Right ventricle myocardium superior (tissue), 1 donor: ENCODE measurements at regions not wholly inside any gene's neighbourhood (a gene's known extent, or its start where the extent isn't known, plus 50 kb on each side); places are given as distances from the start of the nearest gene placed in this dataset.
A peak's percentile ranks its signal among the peaks of the same experiment; 100 is the strongest.

ENCODE experiments used
- ATAC-seq: fragments of 200-7000 bp; cut with Tn5 transposase; one replicate; pipeline ENCODE4 v1.9.1; 2020; ENCODE audit warnings: mild to moderate bottlenecking; ENCODE audit not compliant: poor library complexity
- DNase-seq: peaks from one replicate; pipeline ENCODE4 v3.0.0-alpha.2; 2020
- intact Hi-C: fragments of 100-400 bp; cut with DNase I; formaldehyde crosslinking; loops from one replicate; pipeline ENCODE4 v1.11.2; 2022
- donor health status: DM: no; HTN: yes; CAD: no; lungs with severe emphysema.

- intact Hi-C loops = no loop called here
These were observed 63.8 kb downstream of the MRPL46 start for GRCh38 chr15:88403351-88403791.

GRCh38 chr15:88401996-88402656 lies 65.1 kb downstream of the MRPL46 start:
- peak; percentile 88 for ATAC-seq
- intact Hi-C loops = no loop called here
- DNase-seq = peak; percentile 78

More at GRCh38 chr15:88403351-88403791, 63.8 kb downstream of the MRPL46 start:
- no peak for DNase-seq
- ATAC-seq = no peak

- ATAC-seq (peak; percentile 81), DNase-seq (peak; percentile 52)
- intact Hi-C loops = no loop called here
These were observed 65.8 kb downstream of the MRPL46 start for GRCh38 chr15:88401251-88401995.

- intact Hi-C loops = no loop called here
- ATAC-seq (no peak), DNase-seq (no peak)
These were observed 66.5 kb downstream of the MRPL46 start for GRCh38 chr15:88400591-88401250.

GRCh38 chr15:88400084-88400483 lies 67.1 kb downstream of the MRPL46 start:
- ATAC-seq (no peak), DNase-seq (no peak)
- intact Hi-C loops = no loop called here

- DNase-seq (no peak), ATAC-seq (no peak)
- intact Hi-C loops = no loop called here
These were observed 68.0 kb downstream of the MRPL46 start for GRCh38 chr15:88399021-88399685.

- DNase-seq = no peak
- intact Hi-C loops = no loop called here
- ATAC-seq = no peak
These were observed 69.2 kb downstream of the MRPL46 start for GRCh38 chr15:88398011-88398410.

GRCh38 chr15:88397506-88397905 lies 69.7 kb downstream of the MRPL46 start:
- no peak for DNase-seq
- intact Hi-C loops = no loop called here
- no peak for ATAC-seq

- intact Hi-C loops = no loop called here
- ATAC-seq = no peak
- no peak for DNase-seq
These were observed 71.1 kb downstream of the MRPL46 start for GRCh38 chr15:88395872-88396781.

GRCh38 chr15:88395241-88395640 lies 71.9 kb downstream of the MRPL46 start:
- DNase-seq (no peak), ATAC-seq (peak; percentile 30)
- intact Hi-C loops = no loop called here

- ATAC-seq (no peak), DNase-seq (no peak)
- intact Hi-C loops = no loop called here
These were observed 72.5 kb downstream of the MRPL46 start for GRCh38 chr15:88394553-88395145.

- no peak for DNase-seq
- intact Hi-C loops = no loop called here
- ATAC-seq = no peak
These were observed 73.3 kb downstream of the MRPL46 start for GRCh38 chr15:88393719-88394519.

- DNase-seq (no peak), ATAC-seq (no peak)
- intact Hi-C loops = no loop called here
These were observed 75.5 kb downstream of the MRPL46 start for GRCh38 chr15:88391700-88392099.

- ATAC-seq (no peak), DNase-seq (no peak)
- intact Hi-C loops = no loop called here
These were observed 76.2 kb downstream of the MRPL46 start for GRCh38 chr15:88391006-88391405.

- DNase-seq (no peak), ATAC-seq (no peak)
- intact Hi-C loops = no loop called here
These were observed 76.9 kb downstream of the MRPL46 start for GRCh38 chr15:88390164-88390901.

GRCh38 chr15:88389120-88389519 lies 78.1 kb downstream of the MRPL46 start:
- intact Hi-C loops = no loop called here
- no peak for DNase-seq
- no peak for ATAC-seq

- no peak for ATAC-seq
- intact Hi-C loops = no loop called here
- no peak for DNase-seq
These were observed 78.5 kb downstream of the MRPL46 start for GRCh38 chr15:88388686-88389085.
